Ovary (tissue), 3 donors: ENCODE measurements at regions not wholly inside any gene's neighbourhood (a gene's known extent, or its start where the extent isn't known, plus 50 kb on each side); places are given as distances from the start of the nearest gene placed in this dataset.

Source experiments
- EP300 ChIP-seq: sonication (generic); formaldehyde crosslinking; IDR thresholded peaks from one replicate; pipeline ENCODE4 v1.6.1; 2017; ENCODE audit warnings: antibody characterized with exemption
- POLR2A ChIP-seq: fragments of 450-650 bp; IDR thresholded peaks from one replicate; pipeline ENCODE4 v1.6.1; 2017; ENCODE audit warnings: antibody characterized with exemption, mild to moderate bottlenecking, moderate library complexity
- TF ChIP-seq, protein P1 (sequence below), 3 donors: fragments of 450-650 bp in 2 of 3; fragments of 200-600 bp in 1 of 3; IDR thresholded peaks; one replicate each; pipeline versions ENCODE4 v1.5.1 to v1.8.0; 2016 to 2022; ENCODE audit warnings: antibody characterized with exemption in 3 of 3, mild to moderate bottlenecking in 1 of 3
- donor health status: DM: no; HTN: no; CAD: no.

DNA sequence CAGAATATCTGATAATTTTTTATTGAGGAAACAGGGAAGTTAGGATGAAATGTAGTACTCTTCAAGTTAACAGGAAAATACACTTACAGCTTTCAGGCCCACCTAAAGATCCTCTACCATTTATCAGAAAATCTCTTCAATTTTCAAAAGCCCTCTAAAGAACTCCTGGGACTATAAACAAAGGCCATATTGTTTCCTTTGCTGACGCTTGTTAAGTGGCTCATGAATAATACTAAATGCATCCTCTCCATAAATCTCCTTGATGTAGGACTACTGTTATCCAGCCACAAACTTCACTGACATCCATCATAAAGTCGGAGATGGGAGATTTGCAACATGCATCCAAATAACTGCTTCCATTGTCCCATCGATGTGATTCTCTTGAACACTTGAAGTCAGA lies 326.5 kb downstream of the ZIC1 start:
- TF ChIP-seq POLR2A (no peak), EP300 (no peak)
- TF ChIP-seq, protein P1, sequence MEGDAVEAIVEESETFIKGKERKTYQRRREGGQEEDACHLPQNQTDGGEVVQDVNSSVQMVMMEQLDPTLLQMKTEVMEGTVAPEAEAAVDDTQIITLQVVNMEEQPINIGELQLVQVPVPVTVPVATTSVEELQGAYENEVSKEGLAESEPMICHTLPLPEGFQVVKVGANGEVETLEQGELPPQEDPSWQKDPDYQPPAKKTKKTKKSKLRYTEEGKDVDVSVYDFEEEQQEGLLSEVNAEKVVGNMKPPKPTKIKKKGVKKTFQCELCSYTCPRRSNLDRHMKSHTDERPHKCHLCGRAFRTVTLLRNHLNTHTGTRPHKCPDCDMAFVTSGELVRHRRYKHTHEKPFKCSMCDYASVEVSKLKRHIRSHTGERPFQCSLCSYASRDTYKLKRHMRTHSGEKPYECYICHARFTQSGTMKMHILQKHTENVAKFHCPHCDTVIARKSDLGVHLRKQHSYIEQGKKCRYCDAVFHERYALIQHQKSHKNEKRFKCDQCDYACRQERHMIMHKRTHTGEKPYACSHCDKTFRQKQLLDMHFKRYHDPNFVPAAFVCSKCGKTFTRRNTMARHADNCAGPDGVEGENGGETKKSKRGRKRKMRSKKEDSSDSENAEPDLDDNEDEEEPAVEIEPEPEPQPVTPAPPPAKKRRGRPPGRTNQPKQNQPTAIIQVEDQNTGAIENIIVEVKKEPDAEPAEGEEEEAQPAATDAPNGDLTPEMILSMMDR (IDR thresholded peaks at IDR 0.05) = no peak
